ENCODE measurements at regions not wholly inside any gene's neighbourhood (a gene's known extent, or its start where the extent isn't known, plus 50 kb on each side); places are given as distances from the start of the nearest gene placed in this dataset.

DNA sequence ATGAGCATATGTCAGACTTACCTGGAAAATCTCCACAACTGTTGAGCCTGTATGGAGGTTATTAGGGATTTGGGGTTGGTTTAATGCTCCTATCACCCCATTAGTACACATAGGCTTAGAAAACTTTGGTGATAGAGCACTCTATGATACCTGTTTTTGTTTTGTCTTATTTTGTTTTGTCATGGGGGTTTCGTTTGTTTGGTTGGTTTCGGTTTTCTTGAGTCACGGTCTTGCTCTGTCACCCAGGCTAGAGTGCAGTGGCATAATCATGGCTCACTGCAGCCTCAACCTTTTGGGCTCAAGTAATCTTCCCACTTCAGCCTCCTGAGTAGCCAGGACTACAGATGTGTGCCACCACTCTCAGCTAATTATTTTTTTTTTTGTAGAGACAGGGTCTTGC is 70.0 kb downstream of the MZT1 start:
- ATAC-seq: no peak
- Mint-ChIP-seq H3K4me1 (peaks cover 3% of the 10 kb centered on the region), H3K27ac (no peak overlapping the region), H3K4me3 (no peak overlapping the region), H3K27me3 (peaks cover 22% of the 10 kb centered on the region), H3K9me3 (no peaks in the 10 kb centered on the region)
- no peak for DNase-seq

DNA sequence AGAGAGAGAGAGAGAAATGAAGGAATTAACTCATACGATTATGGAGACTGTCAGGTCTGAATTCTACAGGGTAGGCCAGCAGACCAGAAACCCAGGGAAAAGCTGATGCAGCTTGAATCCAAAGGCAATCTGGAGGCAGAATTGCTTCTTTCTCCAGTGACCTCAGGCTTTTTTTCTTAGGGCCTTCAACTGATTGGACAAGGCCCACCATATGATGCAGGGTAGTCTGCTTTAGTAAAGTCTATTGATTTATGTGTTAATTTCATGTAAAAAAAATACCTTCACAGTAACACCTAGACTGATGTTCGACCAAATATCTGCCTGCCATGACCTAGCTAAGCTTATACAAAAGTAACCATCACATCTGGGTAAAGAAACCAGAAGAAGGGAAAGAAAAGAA is 71.1 kb downstream of the MZT1 start:
- ATAC-seq (no peak), DNase-seq (no peak)
- peaks cover 22% of the 10 kb centered on the region for H3K27me3 Mint-ChIP-seq
- no peaks in the 10 kb centered on the region for H3K9me3 Mint-ChIP-seq
- no peak overlapping the region for H3K4me3 Mint-ChIP-seq
- no peak overlapping the region for H3K27ac Mint-ChIP-seq
- peaks cover 6% of the 10 kb centered on the region for H3K4me1 Mint-ChIP-seq

DNA sequence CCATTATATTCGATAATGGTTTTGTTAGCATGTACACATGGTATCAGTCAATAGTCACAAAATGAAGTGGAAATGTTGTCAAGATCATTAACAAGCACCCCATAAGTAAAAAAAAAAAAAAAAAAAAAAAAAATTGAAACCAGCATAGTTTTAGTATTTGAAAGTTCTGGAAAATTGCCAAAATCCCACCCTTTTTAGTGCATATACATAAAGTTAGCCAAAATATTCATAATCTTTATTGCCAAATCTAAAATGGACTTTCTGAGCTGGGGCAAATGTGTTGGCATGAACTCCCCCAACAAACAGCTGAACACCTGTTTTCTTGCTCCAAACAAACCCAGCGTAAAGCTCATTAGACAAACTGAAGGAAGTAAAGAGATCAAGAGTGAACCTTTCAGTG is 73.9 kb downstream of the MZT1 start:
- no peak for DNase-seq
- no peak for ATAC-seq
- no peak overlapping the region for H3K4me3 Mint-ChIP-seq
- H3K27me3 Mint-ChIP-seq: peaks cover 37% of the 10 kb centered on the region
- no peaks in the 10 kb centered on the region for H3K9me3 Mint-ChIP-seq
- peaks cover 6% of the 10 kb centered on the region for H3K4me1 Mint-ChIP-seq
- H3K27ac Mint-ChIP-seq: no peak overlapping the region

DNA sequence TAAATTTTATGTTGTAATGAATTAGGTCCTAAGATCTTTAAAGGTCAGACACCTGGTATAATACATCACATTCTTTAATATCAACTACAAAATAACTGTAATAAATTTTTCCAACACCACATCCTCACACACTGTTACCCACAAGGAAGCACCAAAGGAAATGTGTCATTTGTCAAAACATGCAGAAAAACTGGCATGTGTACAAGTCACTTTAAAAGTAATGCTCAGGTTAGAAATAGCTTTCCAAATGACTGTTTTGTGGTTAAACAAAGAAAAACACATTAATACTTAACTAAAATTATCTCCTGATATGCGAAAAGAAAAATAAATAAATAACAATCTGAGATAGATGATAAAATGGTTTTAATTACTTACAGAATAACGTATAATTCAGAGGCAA is 74.7 kb downstream of the MZT1 start:
- Mint-ChIP-seq H3K27me3 (peaks cover 37% of the 10 kb centered on the region), H3K4me1 (peaks cover 6% of the 10 kb centered on the region), H3K27ac (no peak overlapping the region), H3K9me3 (no peaks in the 10 kb centered on the region), H3K4me3 (no peak overlapping the region)
- DNase-seq (no peak), ATAC-seq (no peak)

DNA sequence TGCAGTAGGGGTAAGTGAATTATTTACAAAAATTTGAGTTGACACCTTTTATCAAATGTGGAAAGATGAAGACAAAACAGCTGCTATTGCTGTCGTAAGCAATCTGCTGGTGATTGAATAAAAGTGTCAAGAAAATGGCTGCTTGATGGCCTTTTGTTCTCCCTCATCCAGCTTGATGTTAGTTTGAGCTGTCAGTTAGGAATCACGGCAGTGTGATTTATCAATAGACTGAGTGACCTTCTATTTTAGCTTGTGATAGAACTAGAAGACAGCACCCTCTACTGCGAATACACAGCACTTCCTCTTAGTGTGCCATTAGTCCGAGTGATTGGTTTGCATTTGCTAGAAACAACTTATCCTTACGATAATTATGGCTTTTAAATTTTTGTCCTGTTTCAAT is 76.3 kb downstream of the MZT1 start:
- Mint-ChIP-seq H3K4me3 (no peak overlapping the region), H3K27ac (no peak overlapping the region), H3K27me3 (peaks cover 37% of the 10 kb centered on the region), H3K9me3 (no peaks in the 10 kb centered on the region), H3K4me1 (peaks cover 6% of the 10 kb centered on the region)
- DNase-seq: no peak
- ATAC-seq: no peak

DNA sequence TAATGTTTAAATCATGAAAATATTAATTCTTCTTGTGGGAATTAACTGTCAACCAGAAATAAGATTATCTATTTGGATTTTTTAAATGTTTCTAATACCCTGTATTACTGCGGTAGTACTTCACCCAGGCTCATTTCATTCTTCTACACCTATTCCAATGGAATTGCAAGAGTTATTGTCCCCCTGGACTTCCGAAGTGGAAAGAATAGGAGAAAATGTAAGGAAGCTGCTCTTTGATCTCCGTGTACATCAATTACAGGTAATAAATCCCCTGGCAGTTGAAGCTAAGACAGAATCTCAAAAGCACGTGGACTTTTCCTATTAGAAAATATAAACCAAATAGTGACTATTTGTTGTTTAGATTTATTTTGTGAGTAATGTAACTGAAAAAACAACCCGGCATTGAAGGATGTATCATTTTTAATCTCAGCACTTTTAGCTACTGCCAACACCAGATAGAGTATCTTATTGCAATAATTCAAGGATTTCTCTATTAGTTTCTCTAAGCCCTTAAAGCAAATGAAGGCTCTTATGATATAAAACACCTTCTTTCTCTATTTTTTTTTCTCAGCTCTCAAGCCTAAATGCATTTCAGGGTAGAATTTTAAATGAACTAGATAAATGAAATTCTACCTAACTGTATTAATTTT is 77.3 kb downstream of the MZT1 start:
- no peak overlapping the region for H3K27ac Mint-ChIP-seq
- ATAC-seq: no peak
- no peak for DNase-seq
- H3K4me3 Mint-ChIP-seq: no peak overlapping the region
- H3K4me1 Mint-ChIP-seq: peaks cover 6% of the 10 kb centered on the region
- H3K27me3 Mint-ChIP-seq: peaks cover 30% of the 10 kb centered on the region
- H3K9me3 Mint-ChIP-seq: no peaks in the 10 kb centered on the region

DNA sequence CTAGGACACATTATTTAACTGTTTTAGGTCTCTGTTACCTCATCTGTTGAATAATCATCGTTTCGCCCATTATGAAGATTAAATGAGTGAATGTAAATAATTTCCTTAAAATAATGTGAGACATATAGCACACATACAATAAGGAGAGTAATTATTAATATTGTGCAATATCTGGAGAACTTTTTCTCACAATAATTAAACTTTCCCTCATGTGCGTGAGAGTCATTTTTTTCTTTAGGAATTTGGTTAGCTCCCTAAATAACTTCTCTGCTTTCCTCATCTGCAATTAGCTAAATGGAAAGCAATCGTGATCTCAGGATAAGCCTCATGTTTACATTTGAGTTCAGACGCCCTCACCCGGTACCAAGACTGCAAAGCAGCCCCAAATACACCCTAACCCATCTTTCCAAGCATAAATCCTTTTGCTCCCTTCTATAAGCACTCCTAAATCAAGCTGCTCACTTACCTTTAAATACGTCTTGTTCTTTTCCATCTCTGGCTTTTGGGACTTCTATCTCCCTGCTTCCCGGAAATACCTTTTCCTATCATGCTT is 78.8 kb downstream of the MZT1 start:
- H3K4me1 Mint-ChIP-seq: peaks cover 6% of the 10 kb centered on the region
- DNase-seq (no peak), ATAC-seq (no peak)
- H3K27me3 Mint-ChIP-seq: peaks cover 18% of the 10 kb centered on the region
- H3K9me3 Mint-ChIP-seq: no peaks in the 10 kb centered on the region
- no peak overlapping the region for H3K27ac Mint-ChIP-seq
- H3K4me3 Mint-ChIP-seq: no peak overlapping the region

DNA sequence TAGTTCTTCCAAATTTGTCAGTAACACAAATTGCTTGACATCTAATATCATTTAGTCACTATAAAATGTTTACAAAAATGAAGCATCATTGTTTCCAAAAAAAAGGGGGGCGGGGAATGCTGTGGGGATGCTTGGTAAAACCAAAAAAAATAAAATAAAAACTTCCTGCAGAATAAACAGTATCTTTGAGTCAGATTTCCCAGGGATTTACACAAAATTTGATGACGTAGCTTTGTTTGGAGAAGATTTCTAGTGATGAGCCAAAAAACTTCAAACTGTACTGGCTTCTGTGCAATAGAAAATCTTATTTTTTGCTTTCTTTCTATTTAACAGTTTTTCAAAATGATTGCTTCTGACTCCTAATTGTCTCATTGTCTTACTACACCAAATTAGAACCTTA is 80.0 kb downstream of the MZT1 start:
- no peaks in the 10 kb centered on the region for H3K9me3 Mint-ChIP-seq
- DNase-seq (no peak), ATAC-seq (no peak)
- H3K4me3 Mint-ChIP-seq: no peak overlapping the region
- no peak overlapping the region for H3K27ac Mint-ChIP-seq
- peaks cover 3% of the 10 kb centered on the region for H3K4me1 Mint-ChIP-seq
- peaks cover 15% of the 10 kb centered on the region for H3K27me3 Mint-ChIP-seq

DNA sequence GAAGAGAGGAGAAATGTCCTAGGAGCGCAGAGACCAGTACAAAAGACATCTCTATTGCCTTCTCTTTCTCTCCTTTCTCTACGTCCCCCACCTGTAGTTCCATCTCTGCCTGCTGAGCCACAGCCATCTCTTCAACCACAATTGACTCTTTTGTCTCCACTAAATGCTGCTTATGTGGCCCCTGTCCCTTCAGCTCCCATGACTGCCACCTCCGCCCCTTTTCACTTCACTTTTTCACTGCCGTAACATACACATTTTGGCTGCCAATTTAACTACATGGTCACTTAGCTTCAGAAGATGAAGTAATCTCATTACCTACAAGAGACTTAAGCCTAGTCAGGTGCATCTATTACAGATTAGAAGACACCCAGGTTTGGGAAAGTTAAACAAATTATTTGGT is 81.9 kb downstream of the MZT1 start:
- H3K9me3 Mint-ChIP-seq: no peaks in the 10 kb centered on the region
- no peaks in the 10 kb centered on the region for H3K4me1 Mint-ChIP-seq
- peaks cover 7% of the 10 kb centered on the region for H3K27me3 Mint-ChIP-seq
- H3K27ac Mint-ChIP-seq: no peak overlapping the region
- DNase-seq: no peak
- ATAC-seq: no peak
- no peak overlapping the region for H3K4me3 Mint-ChIP-seq

DNA sequence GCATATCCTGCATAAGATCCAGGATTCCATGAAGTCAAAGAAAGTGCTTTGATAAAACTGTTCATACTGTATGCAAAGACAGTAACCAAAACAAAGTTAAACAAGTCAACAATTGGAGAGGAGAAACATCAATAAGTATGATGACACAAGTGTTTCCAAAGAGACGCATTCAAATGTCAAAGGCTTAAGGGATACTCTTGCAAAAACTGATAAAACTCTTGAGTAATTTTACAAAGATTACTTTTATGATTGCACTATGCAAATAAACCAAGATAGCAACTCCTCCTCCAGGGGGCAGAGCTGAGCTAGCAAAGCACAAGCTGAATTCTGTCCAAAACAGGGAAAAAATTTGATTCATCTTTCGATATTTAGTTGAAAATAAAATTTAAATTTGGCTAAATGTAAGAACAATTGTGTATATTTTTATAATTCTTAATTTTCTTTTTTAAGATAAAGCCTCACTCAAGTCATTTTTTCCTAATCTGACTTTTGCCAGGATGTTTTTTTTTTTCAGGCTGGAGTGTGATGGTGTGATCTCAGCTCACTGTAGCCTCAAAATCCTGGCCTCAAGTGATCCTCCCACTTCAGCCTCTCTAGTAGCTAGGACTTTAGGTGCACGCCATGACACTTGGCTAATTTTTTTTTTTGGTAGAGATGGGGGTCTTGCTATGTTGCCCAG is 84.0 kb downstream of the MZT1 start:
- ATAC-seq (no peak), DNase-seq (peak; percentile 22 to 38)
- Mint-ChIP-seq H3K27ac (no peak overlapping the region), H3K27me3 (no peaks in the 10 kb centered on the region), H3K9me3 (no peaks in the 10 kb centered on the region), H3K4me1 (no peaks in the 10 kb centered on the region), H3K4me3 (no peak overlapping the region)

DNA sequence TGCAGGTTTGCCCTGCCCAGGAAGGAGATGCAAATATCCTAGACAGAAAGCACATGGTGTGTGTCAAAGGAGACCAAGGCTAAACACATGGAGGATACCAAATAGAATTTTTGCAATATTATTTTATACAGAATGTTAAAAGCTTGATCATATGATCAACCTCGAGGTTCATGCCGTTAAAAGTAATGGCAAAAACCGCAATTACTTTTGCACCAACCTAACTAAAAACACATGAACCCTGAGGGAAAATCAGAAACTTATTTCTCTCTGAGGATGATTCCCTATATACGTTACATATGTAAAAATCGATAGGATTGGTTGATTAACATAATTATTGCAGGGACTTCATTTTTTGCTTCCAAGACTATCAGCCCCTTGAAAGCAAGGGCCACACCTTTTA is 88.1 kb downstream of the MZT1 start:
- DNase-seq (no peak), ATAC-seq (no peak)
- H3K27ac Mint-ChIP-seq: no peak overlapping the region
- peaks cover 8% of the 10 kb centered on the region for H3K27me3 Mint-ChIP-seq
- H3K4me3 Mint-ChIP-seq: no peak overlapping the region
- H3K4me1 Mint-ChIP-seq: no peaks in the 10 kb centered on the region
- H3K9me3 Mint-ChIP-seq: no peaks in the 10 kb centered on the region

DNA sequence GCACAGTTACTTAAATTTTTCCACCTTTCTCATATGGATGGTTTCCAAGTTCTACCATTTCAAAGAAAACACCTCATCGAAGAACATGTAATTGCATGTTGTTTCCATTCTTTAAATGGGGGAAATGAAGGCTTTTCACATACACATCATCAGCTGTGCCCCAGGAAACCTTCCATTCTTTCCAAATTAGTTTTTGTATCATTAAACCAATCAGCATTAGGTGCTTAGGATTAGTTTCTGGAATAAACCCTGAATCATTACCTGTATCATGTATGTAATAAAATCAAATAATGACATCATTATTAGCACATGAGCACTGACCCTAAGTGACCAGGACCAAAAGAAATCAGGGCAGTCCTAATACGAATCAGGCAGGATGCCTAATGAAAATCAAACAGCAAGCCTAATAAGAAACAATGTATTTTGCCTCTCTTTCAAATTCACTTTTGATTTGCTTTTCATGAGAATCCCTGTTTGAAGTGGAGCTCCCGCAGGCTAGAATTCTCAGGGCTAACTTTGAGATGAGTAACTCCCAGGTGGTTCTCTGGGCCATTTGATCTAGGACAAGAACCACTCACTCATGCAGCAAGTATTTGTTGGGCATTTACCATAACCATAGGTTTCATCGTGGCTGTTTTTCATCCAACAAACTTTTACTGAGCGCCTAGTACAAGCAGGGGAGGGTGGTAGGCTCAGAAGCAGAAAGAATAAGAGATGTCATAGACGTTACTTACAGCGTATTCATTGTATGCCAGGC is 89.2 kb downstream of the MZT1 start:
- H3K27me3 Mint-ChIP-seq: peaks cover 8% of the 10 kb centered on the region
- H3K4me1 Mint-ChIP-seq: no peaks in the 10 kb centered on the region
- H3K9me3 Mint-ChIP-seq: no peaks in the 10 kb centered on the region
- ATAC-seq: no peak
- DNase-seq: no peak
- H3K27ac Mint-ChIP-seq: no peak overlapping the region
- H3K4me3 Mint-ChIP-seq: no peak overlapping the region

DNA sequence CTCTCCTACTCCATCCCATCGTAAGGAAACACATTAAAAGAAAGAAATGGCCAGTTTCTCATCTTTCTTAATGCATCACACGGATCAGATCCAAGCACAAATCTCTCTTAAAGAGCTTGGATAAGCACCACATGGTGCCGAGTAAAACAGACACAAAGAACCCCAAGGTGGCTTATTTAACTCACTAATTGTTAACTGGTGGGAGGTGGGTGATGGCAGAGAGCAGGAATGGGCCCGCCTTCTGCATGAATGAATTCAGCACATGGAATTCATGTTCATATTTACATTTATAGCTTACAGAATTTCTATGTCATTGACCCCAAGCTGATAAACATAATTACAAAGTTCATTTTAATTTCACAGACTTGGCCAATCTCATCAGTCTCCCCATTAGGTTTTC is 89.9 kb downstream of the MZT1 start:
- Mint-ChIP-seq H3K4me1 (no peaks in the 10 kb centered on the region), H3K4me3 (no peak overlapping the region), H3K27me3 (peaks cover 8% of the 10 kb centered on the region), H3K27ac (no peak overlapping the region), H3K9me3 (peaks cover 0 to 4% of the 10 kb centered on the region in 2 donors)
- ATAC-seq (no peak), DNase-seq (no peak)

DNA sequence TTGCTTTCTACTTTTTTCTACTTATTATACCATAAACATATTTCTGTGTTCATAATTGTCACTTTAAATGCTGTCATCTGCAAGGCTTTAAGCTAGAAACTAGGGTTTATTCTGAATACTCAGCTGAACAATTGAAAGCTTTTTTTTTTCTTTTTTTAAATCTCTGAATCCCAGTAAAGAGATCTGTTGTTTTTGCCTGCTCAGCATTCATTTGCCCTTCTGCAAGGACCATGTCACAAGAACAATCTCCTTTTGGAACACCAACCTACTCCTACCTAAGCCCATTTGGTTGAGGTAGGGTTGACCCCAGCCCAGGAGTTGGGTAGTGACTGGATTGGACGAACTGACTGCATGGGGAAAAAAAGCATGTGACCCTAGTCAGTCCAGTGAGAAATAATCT is 92.6 kb downstream of the MZT1 start:
- Mint-ChIP-seq H3K27ac (no peak overlapping the region), H3K9me3 (peaks cover 8 to 13% of the 10 kb centered on the region in 2 donors)

DNA sequence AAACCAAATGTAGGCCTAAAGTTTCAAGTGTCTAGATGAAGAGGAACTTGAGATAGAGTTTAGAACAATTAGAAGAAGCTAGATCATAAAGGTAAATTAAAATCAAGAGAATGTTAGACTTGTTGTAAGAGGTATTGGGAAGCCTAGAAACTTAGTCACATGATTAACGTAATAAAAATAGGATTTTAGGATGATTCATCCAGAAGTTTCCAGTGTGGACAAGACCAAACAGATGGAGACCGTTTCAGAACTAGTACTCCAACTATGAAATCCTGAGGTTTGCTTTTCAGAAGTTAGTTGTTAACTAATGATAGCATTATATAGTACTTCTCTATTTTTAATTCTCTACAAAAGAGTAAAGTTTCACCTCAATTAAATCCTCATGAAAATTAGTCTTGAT is 104.9 kb downstream of the MZT1 start:
- Mint-ChIP-seq H3K27ac (no peak overlapping the region), H3K4me3 (no peak overlapping the region), H3K9me3 (no peaks in the 10 kb centered on the region), H3K27me3 (peaks cover 22% of the 10 kb centered on the region), H3K4me1 (no peaks in the 10 kb centered on the region)
- no peak for ATAC-seq
- no peak for DNase-seq

More for the DNA sequence above, 92.6 kb downstream of the MZT1 start:
- Mint-ChIP-seq H3K4me1 (no peaks in the 10 kb centered on the region), H3K27me3 (peaks cover 15% of the 10 kb centered on the region), H3K4me3 (no peak overlapping the region)
- DNase-seq (no peak), ATAC-seq (no peak)

DNA sequence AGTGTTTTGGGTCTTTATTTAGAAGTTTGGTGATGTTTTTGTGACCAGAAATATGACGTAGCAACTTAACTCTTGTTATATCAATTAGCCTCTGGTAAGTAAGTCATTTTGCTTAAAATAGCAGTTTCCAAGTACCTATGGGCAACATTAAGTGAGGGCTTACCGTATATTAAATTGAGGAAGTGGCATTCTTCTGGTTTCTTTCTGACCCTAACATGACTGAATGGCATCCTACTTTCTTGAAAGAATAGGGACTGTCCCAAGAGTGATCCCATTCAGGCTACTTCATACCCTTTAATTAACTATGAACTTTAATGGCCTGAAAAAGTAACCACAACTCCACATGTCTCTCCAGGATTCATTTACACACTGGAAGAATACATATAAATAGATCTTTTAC is 106.6 kb downstream of the MZT1 start:
- Mint-ChIP-seq H3K27ac (no peak overlapping the region), H3K9me3 (no peaks in the 10 kb centered on the region), H3K4me1 (no peaks in the 10 kb centered on the region), H3K4me3 (no peak overlapping the region), H3K27me3 (peaks cover 7% of the 10 kb centered on the region)
- DNase-seq: no peak
- ATAC-seq: no peak
